ENCODE measurements at regions not wholly inside any gene's neighbourhood (a gene's known extent, or its start where the extent isn't known, plus 50 kb on each side); places are given as distances from the start of the nearest gene placed in this dataset.

DNA sequence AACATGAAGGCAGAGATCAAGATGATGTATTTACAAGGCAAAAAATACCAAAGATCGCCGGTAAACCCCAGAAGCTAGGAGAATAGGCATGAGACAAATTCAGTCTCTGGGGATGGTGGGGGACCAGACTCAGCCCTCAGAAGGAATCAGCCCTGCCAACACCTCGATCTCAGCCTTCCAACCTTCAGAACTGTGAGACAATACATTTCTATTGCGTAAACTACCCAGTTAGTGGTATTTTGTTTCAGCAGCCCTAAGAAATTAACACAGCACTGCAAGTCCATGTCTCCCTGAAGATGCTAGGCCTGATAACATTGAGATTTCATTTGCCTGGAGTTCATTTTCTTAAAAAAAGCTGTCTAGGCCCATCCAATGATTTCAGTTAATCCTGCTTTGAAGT, 622.5 kb downstream of the PTPRC start:
- DNase-seq (ENCODE audit: low read depth in 3 of 3, low spot score in 2 of 3): no peak

DNA sequence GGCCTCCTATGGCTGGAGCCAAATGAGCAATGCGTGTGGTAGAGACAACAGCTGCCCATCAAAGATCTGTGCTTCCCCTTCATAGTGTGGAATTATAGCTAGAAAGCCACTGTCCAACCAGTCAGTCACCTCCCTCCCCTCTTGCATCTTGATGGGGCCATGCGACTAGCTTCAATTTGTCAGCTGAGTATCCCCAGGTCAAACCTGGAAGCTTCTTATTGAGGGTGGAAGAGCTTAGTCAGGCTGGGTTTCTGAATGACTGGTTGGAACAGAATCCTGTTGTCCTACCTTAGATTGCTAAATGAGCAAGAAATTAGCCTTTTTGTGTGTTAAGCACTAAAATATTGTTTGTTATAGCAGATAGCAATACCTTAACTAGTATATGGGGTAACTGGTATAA, 625.4 kb downstream of the PTPRC start:
- no peak for DNase-seq (ENCODE audit: low read depth in 3 of 3, low spot score in 2 of 3)

DNA sequence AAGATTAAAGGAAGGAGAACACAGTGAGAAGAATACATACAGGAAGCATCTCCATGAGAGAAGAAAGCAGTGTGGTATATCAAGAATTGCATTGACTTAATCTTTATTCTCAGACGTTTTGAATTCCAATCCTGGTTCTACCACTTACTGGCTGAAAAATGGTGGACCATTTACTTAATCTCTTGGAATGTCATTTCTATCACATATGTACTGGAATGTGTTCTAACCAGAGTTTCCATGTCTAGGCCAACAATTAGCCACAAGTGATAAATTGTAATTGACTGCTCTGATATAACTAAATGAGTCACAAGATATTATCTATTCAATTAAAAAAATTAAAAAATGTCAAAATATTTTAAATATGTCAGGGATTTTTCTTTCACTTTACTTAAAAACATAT, 626.1 kb downstream of the PTPRC start:
- DNase-seq (ENCODE audit: low read depth in 3 of 3, low spot score in 2 of 3): no peak

DNA sequence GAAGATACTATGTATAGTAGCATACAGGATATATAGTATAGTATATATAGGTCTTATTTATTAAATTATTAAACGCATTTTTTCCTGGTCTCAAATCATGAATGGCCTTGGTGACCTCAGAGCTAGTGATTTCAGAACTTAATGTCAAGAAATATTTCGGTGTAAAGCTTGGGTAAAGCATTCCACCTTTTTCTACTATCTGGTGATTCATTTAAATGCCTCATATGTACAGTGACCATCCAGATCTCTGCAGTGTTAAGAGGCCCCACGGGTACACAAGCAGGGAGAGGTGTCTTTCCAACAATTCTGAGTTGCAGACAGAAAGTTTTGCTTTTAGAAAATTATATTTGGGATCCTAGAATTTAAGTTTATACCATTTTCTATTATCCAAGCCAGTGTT, 626.5 kb downstream of the PTPRC start:
- DNase-seq (ENCODE audit: low read depth in 3 of 3, low spot score in 2 of 3): no peak

DNA sequence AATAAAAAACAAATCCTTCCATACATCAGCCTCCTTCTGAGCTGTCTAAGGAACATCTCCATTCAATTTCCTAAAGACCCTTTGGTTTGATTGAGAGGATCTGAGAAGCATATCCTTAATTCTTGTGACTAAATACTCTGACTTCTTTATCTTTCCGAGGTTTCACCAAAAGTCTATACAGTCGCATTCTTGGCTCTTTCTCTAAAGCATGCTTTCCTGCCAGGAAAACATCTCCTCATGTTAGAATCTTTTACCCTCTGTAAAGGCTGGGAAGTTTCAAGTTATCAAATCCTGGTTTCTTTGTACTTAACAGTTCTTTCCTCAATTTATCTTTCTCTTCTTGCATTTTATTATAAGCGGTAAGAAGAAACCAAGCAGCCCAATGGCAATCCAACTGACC, 630.4 kb downstream of the PTPRC start:
- DNase-seq (ENCODE audit: low read depth in 3 of 3, low spot score in 2 of 3): no peak

DNA sequence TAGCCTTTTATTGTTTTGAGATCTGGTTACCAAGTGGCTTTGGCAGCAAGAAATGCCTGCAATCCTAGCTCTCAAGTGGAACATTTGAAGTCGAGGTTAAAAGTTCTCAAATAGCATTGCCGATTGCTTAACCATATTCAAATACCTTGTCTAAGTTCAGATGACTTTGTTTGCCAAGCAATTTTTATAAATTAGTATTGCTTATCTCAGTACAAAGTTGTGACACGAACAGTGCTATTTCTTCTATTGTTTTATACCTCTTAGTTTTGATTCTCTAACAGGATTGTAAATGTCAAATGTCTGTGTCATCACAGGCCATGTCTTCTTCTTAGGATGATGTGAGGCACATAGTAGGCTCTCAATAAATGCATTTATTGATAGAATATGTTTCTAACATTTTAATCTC, 633.3 kb downstream of the PTPRC start:
- no peak for DNase-seq (ENCODE audit: low read depth in 3 of 3, low spot score in 2 of 3)

DNA sequence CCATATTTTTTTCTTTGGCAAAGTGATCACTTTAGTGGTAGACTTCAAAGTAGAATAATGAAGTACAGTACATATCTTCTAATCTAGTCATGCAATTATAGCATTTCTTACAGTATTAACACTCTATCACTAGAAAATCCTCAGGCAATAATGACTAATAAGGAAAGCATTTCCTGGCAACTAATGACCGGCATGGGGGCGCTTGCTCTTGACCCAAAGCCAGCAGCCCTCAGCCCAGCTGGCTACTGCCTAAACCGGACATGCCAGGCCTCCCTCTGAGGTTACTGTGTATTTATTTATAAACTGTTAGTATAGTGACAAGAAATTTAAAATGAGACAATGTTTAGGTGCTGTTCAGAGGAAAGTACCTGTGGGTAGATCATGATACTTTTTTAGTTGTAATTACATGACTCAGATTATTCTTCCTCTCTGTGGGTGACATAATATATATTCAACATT, 633.8 kb downstream of the PTPRC start:
- DNase-seq (ENCODE audit: low read depth in 3 of 3, low spot score in 2 of 3): no peak

DNA sequence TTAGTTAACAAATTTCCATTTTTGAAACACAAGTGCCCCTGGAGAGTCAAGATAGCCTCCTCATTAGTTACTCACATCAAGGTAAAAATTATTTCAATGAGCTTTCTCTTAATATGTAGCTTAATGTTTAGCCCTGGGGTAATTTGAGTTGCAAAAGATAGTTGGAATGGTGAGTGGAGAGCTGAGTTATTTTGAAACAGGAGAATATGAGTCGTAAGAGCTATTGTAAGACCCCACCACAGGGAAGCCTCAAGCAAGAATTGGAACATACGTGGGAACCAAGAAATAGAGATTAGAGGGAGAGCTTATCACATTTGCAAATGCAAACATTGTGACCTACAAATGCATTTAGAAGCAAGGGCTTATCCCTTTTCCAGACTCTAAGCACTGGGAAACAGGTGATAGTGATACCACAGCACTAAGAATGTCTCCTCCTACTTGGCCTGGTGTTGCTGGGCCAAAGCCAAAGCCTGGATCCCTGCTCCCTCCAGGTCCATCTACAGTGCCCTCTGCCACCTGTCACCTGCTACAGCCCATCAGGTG, 635.1 kb downstream of the PTPRC start:
- DNase-seq (ENCODE audit: low read depth in 3 of 3, low spot score in 2 of 3): no peak

DNA sequence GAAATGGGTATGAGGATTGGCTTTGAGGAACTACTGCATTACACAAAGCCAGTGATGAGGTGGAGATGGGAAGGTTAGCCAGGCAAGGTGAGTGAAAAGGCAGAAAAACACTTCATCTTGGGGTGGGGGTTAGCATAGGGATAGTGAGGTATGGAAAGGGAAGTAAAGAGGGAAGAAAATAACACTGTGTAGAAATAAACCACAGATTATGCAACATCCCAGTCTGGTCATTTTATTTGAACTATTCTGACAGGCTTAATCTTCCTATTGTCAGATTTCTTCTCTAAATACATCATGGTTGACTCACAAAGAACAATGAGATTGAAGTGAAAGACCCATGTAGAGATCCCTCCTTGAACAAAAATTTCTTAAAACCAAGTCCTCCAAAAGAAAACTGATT, 640.2 kb downstream of the PTPRC start:
- DNase-seq (ENCODE audit: low read depth in 3 of 3, low spot score in 2 of 3): no peak

DNA sequence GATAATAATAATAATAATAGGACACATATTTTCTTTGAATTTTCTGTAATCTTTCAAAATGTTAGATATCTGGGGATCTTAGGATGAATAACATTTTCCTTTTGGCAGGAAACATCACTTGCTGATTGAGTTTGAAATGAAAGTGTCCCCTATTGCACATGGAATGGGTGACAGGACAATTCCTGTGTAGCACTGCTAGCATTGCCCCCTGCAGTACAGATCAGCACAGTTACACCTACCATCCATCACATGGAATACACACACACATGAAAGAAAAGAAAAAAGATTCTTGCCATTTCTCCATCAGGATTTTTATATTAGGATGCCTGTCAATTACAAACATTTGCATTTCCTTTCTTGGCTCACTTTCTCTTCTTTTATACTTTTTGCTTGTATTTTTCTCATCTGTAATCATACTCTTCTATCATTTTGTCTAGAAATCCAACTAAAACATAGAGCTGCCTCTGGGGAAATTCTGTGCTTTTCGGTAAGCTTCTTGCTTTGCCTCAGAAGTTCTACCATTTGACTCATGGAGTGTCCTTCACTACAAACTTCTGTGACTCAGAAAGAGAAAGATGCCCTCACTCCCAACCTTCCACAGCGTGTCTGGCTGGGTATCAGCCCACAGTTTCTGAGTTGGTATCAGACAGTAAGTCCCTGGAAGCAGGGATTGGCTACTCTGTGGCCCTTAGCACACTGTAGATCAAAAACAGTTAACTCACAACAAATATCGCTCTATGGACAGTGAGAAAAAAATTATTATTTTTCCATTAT, 641.2 kb downstream of the PTPRC start:
- no peak for DNase-seq (ENCODE audit: low read depth in 3 of 3, low spot score in 2 of 3)

DNA sequence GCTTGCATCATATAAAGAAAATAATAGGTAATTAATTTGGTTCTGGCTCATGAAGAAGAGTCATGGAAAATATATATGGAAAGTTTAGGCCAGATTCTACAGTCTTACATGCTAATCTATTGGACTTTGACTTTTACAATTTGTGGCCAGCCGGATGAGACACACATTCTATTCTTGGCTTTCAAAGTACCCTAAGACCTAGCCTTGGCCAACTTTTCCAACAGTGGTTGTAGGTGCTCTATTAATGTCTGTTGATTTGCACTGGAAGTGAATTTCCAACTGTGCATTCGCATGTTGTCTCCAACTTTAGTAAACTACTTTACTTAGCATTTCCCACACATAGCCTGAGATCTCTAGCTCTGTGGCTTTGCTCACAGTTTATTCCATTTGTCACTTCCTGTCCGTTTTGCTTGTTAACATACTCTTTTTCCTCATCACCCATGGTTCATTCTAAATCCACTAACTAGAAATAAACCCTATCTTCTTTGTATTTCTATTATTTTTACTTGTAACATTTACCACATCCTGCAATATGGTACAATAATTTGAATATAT, 644.0 kb downstream of the PTPRC start:
- DNase-seq (ENCODE audit: low read depth in 3 of 3, low spot score in 2 of 3): no peak

DNA sequence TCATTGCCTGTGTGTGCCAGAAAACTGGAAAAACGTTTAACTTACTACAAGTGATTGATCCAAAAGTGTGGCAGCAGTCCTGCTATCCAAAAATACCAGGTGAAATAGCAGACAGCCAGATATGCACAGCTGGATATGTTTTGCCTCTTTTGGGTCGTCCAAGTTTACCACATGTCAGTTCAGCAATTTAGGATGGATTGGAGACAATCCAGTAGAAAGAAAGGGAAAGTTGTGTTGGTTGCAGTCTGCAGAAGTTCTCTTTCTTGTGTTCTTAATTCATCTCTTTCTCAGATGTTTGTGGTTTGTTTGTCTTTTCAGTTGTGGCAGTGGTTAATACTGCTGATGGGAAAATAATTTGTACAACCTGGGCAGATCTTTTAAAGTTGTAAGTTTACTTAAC, 645.0 kb downstream of the PTPRC start:
- DNase-seq (ENCODE audit: low read depth in 3 of 3, low spot score in 2 of 3): no peak

DNA sequence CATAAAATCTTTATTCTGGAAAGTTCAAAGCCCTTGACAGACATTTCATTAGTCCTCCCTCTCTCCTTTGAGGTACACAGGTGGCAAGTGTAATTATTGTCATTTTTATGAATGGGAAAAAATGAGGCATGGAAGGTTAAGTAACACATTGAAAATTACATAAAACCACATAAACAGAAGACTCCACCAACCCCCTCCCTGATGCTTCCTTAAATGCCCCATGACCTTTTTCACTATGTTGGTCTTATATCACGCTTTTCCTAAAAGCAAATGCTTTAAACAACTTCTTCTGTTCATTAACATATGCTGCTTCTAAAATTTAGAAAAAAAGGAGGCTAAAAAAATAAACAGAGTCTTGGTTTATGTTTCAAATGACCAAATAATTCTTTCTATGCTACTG, 648.4 kb downstream of the PTPRC start:
- peak; percentile 23 to 56 (median 34) for DNase-seq (ENCODE audit: low read depth in 3 of 3, low spot score in 2 of 3)

DNA sequence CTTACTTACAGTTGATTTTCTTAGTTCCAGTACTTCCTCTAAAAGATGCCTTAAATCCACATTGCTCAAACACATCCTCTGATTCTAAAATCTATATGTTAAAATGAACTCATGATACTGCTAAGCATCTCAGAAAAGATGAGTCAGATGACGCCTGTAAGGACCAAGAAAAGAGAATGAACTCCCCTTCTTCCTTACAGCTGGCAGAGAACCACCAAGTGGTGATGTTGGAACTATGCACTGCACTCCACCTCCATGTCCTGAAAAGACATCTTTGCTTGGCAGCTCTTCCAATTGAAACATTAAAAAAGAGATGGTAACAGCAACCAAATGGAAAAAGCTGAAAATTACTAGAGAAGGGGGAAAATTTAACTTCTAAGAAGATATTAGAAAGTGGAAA, 648.8 kb downstream of the PTPRC start:
- peak in 1 of 3 donors; percentile 4 for DNase-seq (ENCODE audit: low read depth in 3 of 3, low spot score in 2 of 3)

DNA sequence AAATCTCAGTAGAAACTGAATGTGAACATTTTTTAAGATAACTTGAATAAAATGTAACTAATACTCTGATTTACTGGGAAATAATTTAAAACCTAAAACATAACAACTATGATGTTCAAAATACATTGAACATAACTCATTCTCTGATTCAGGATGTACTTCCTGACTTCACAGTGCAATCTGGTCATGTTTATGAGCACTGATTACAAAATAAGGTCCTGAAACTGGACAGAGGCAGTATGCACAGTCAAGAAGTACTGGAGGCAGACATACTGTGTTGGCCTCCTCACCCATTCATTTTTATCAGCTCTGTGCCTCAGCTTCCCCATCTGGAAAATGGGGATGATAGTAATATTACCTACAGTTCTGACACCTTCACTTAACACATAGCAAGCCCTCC, 651.3 kb downstream of the PTPRC start:
- DNase-seq (ENCODE audit: low read depth in 3 of 3, low spot score in 2 of 3): no peak

DNA sequence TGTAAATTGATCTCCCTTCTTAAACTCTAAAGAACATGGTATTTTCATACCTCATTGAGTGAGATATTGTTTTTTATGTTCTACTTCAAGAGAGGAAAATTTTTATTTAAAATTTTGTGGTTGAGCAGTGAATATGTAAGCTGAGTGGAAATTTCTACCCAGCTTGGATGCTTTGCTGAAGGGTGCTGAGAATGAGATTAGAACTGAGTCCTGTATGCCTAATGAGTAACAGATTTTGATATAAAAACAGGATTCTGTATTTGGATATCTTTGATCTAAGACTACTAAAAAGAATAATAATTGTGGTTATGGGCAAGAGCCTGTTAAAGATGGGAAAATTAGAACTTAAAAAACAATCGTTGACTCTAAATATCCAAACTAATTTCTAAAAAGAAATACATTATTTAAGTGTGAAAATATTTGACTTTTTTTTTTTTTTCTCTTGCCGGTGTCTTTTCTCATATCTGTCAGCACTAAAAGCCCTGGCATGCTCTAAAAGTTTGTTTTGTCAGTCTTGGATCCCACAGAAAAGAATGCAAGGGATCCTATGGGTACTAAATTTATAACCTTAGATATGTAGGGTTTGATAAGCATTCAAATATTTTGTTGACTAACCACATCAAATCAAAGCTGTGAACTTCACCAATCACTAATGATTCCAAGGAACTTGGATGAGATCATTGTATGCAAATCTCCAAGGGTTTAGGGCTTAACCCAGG, 652.3 kb downstream of the PTPRC start:
- no peak for DNase-seq (ENCODE audit: low read depth in 3 of 3, low spot score in 2 of 3)

DNA sequence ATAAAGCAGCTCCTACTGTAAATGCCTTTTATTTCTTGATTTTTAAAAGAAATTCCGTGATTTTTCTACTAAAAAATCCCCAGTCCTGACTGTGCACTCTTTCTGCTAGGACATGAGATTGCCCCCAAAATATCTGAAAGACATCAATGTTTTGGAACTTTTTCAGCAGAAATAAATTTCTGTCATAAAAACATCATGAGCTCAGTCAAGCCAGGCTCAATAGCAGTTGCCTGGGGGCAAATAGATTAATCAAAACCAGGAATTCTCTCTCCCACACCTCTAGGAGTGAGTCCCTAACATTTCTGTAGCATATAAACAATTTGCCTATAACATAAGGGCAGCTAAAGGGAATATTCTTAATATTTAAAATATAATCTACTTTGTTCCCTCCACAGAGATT, 654.1 kb downstream of the PTPRC start:
- no peak for DNase-seq (ENCODE audit: low read depth in 3 of 3, low spot score in 2 of 3)

DNA sequence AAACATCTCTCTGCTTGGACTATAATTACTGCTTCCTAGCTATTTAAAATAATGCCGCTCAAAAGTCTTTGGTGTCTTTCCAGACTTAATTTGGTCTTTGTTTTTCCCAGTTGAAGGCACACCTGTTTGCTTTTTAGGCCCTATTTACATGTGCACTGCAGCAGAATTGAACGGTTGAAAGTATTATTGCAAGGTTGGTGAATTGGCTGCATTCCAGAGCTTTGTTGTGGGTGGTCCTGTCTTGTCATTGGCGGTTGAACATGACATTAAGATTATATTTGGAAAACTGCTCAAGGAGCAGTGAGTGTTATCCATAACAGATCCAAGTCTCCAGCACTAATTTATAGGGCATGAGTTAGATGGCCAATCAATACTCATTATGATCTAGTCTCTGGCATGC, 656.3 kb downstream of the PTPRC start:
- no peak for DNase-seq (ENCODE audit: low read depth in 3 of 3, low spot score in 2 of 3)

DNA sequence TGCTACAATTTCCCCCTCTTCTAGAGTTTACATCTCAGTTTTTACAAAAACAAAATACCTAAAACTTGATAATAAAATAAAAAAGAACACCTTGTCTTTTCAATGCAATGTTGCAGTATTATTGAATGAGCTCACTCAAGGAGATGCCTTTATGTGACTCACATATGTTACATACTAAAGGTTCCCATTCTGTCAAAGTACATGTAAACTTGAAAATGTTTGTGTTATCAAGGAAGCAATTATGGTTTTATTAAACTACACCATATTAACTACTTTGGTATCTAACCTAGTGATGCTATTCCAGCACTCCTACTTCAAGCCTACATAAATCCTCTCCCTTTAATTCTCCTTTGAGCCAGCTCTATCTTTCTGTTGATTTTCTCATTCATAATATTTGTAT, 658.3 kb downstream of the PTPRC start:
- DNase-seq (ENCODE audit: low read depth in 3 of 3, low spot score in 2 of 3): no peak

DNA sequence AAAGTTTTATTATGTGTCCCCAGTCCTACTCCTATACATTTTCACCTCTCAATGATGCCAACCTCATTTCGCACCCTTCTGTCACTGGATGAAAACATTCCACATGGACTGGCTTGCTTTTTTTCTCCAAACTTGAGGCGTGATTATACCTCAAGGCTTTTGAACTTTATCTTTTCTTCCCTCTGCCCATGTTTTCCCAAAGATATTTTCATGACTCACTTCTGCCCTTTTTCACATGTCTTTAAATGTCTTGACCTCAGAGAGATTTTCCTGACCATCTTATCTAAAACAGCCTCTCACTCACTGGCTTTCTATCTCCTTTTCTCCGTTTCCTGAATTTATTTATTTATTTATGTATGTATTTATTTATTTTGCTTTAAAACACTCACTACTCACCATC, 659.0 kb downstream of the PTPRC start:
- no peak for DNase-seq (ENCODE audit: low read depth in 3 of 3, low spot score in 2 of 3)

DNA sequence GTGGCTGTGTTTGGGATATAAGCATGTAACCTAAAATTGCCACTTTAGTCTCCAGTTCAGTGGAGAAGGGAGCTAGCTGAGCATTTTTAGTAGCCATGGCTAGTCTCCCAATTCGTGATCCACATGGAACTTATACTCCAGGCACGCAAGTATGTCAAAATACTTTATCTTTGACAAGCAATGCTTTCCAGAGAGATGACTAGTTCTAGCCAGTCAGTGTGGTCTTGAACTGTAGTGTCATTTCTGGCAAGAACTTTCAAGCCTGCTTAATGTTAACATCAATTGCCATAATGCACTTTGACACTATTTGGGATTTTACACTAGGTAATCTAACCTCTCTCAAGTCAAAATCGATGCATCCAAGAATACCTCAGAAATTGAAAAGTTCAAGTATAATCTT, 660.0 kb downstream of the PTPRC start:
- DNase-seq (ENCODE audit: low read depth in 3 of 3, low spot score in 2 of 3): no peak
